ENCODE measurements at regions not wholly inside any gene's neighbourhood (a gene's known extent, or its start where the extent isn't known, plus 50 kb on each side); places are given as distances from the start of the nearest gene placed in this dataset.

- TF ChIP-seq CTCF (IDR thresholded peaks at IDR 0.05) (no peak), POLR2A (IDR thresholded peaks at IDR 0.05) (no peak)
Measured at GRCh38 chr15:69529961-69530633, 77.5 kb downstream of the RPLP1 start.

Measured in vagina (tissue), 2 donors.